GM12878 (cell line): ENCODE measurements at regions not wholly inside any gene's neighbourhood (a gene's known extent, or its start where the extent isn't known, plus 50 kb on each side); places are given as distances from the start of the nearest gene placed in this dataset.
A peak's percentile ranks its signal among the peaks of the same experiment; 100 is the strongest.

Source experiments
- ATAC-seq: fragments of 200-7000 bp; cut with Tn5 transposase; 3 replicates; pipeline ENCODE4 v1.9.1; 2020; ENCODE audit warnings: mild to moderate bottlenecking, moderate library complexity
- BruUV-seq: library from RNA; stranded (reverse); fragments of 400-500 nt; replicated peaks from 2 replicates; lab custom pipeline; 2021; lab: Mats Ljungman, UMichigan
- CTCF ChIA-PET: fragments of 300-600 bp; sonication (Branson Sonifier 250); formaldehyde crosslinking; extraction: SDS; loops from one replicate; lab custom pipeline; 2021; ENCODE audit warnings: inconsistent platforms; lab: Yijun Ruan, JAX
- POLR2A ChIA-PET: fragments of 350-600 bp; formaldehyde crosslinking; extraction: SDS; loops from one replicate; lab custom pipeline; 2021; ENCODE audit warnings: inconsistent platforms; lab: Charles Lee
- RAD21 ChIA-PET: fragments of 300-600 bp; sonication (Branson Sonifier 250); formaldehyde crosslinking; loops from one replicate; lab custom pipeline; 2023; ENCODE audit warnings: antibody characterized with exemption; ENCODE audit not compliant: unreplicated experiment; lab: Charles Lee
- SMC1A ChIA-PET: fragments of 300-600 bp; sonication (Branson Sonifier 250); formaldehyde crosslinking; loops from one replicate; lab custom pipeline; 2023; ENCODE audit not compliant: unreplicated experiment, uncharacterized antibody; lab: Charles Lee
- DNase-seq: peaks from one replicate; pipeline ENCODE4 v3.0.0-alpha.2; 2011; ENCODE audit warnings: low read depth, low spot score
- FAIRE-seq: peaks from 3 replicates; lab custom pipeline; 2011; peaks lifted over from hg19 to GRCh38; lab: Jason Lieb, UNC
- H2AFZ ChIP-seq: 2 replicates; pipeline ENCODE4 v1.6.0; 2011; ENCODE audit warnings: low read depth, low read length, control low read depth; ENCODE audit not compliant: control insufficient read depth
- H3K27ac ChIP-seq: 2 replicates; pipeline ENCODE4 v1.5.1; 2011; ENCODE audit warnings: control low read depth; ENCODE audit not compliant: control insufficient read depth, insufficient read depth
- H3K27me3 ChIP-seq, 2 experiments: replicated peaks in 1 of 2; 2 replicates each; pipeline versions ENCODE4 v1.6.0 to v1.6.1; 2011; ENCODE audit warnings: low read length in 1 of 2; ENCODE audit not compliant: control insufficient read depth in 2 of 2, insufficient read depth in 2 of 2
- H3K36me3 ChIP-seq, 2 experiments: 2 replicates each; pipeline ENCODE4 v1.5.1; 2011; ENCODE audit warnings: low read length in 1 of 2; ENCODE audit not compliant: control insufficient read depth in 2 of 2, insufficient read depth in 2 of 2
- H3K4me1 ChIP-seq: 2 replicates; pipeline ENCODE4 v1.6.1; 2011; ENCODE audit warnings: mild to moderate bottlenecking, low read length, moderate library complexity, mixed read lengths; ENCODE audit not compliant: control insufficient read depth, insufficient read depth
- H3K4me2 ChIP-seq: 2 replicates; pipeline ENCODE4 v1.6.0; 2011; ENCODE audit warnings: control low read depth; ENCODE audit not compliant: control insufficient read depth, insufficient read depth
- H3K4me3 ChIP-seq: fragments of 200-600 bp; sonication (generic); 2 replicates; pipeline ENCODE4 v1.5.1; 2016
- H3K79me2 ChIP-seq: 2 replicates; pipeline ENCODE4 v1.6.0; 2011; ENCODE audit warnings: low read length; ENCODE audit not compliant: control insufficient read depth, insufficient read depth
- H3K9ac ChIP-seq: 2 replicates; pipeline ENCODE4 v1.8.0; 2011; ENCODE audit warnings: low read length, control low read depth, mixed read lengths; ENCODE audit not compliant: control insufficient read depth, insufficient read depth
- H3K9me3 ChIP-seq: replicated peaks from 3 replicates; pipeline ENCODE4 v1.5.1; 2011; ENCODE audit warnings: mild to moderate bottlenecking, low read length; ENCODE audit not compliant: control insufficient read depth, insufficient read depth
- H4K20me1 ChIP-seq: 2 replicates; pipeline ENCODE4 v1.6.0; 2011; ENCODE audit not compliant: control insufficient read depth, insufficient read depth
- CBFB ChIP-seq: IDR thresholded peaks from 2 replicates; pipeline ENCODE4 v1.6.1; 2016; ENCODE audit warnings: antibody characterized with exemption, low read depth
- CTCF ChIP-seq, 3 experiments: IDR thresholded peaks in 2 of 3; conservative IDR thresholded peaks in 1 of 3; 2 replicates each; pipeline ENCODE4 v1.5.1; 2011; ENCODE audit warnings: low read depth in 3 of 3, low read length in 3 of 3, mild to moderate bottlenecking in 3 of 3, control low read depth in 2 of 3, moderate library complexity in 2 of 3, inconsistent platforms in 1 of 3, mixed read lengths in 1 of 3; ENCODE audit not compliant: control insufficient read depth in 2 of 3, insufficient read depth in 1 of 3; ENCODE audit errors: extremely low read depth in 1 of 3
- IKZF2 ChIP-seq, 2 experiments: fragments of 450-650 bp; IDR thresholded peaks; 2 replicates each; pipeline ENCODE4 v1.6.1; 2017; ENCODE audit warnings: mild to moderate bottlenecking in 2 of 2, moderate library complexity in 2 of 2
- JUND ChIP-seq: IDR thresholded peaks from 2 replicates; pipeline ENCODE4 v1.6.1; 2012; ENCODE audit warnings: low read depth, mild to moderate bottlenecking, low read length, improper control_type of control experiment, moderate library complexity
- KLF5 ChIP-seq: fragments of 450-650 bp; IDR thresholded peaks from 2 replicates; pipeline ENCODE4 v1.6.1; 2014; ENCODE audit warnings: mild to moderate bottlenecking; ENCODE audit not compliant: partially characterized antibody
- MTA2 ChIP-seq: fragments of 450-650 bp; IDR thresholded peaks from 2 replicates; pipeline ENCODE4 v1.6.1; 2016; ENCODE audit warnings: low read depth, mild to moderate bottlenecking, moderate library complexity
- NFXL1 ChIP-seq: fragments of 450-650 bp; IDR thresholded peaks from 2 replicates; pipeline ENCODE4 v1.6.1; 2017; ENCODE audit warnings: antibody characterized with exemption, mild to moderate bottlenecking, borderline replicate concordance
- PAX5 ChIP-seq: IDR thresholded peaks from 2 replicates; pipeline ENCODE4 v1.6.1; 2011; ENCODE audit warnings: low read depth, low read length, borderline replicate concordance
- POLR2AphosphoS5 ChIP-seq: IDR thresholded peaks from 2 replicates; pipeline ENCODE4 v1.6.1; 2011; ENCODE audit warnings: mild to moderate bottlenecking, low read length, inconsistent platforms
- TAF1 ChIP-seq: IDR thresholded peaks from 2 replicates; pipeline ENCODE4 v1.6.1; 2011; ENCODE audit warnings: mild to moderate bottlenecking, low read depth, low read length, borderline replicate concordance
- TCF12 ChIP-seq: IDR thresholded peaks from 2 replicates; pipeline ENCODE4 v1.6.1; 2011; ENCODE audit warnings: low read depth, mild to moderate bottlenecking, low read length
- ZBTB11 ChIP-seq: fragments of 450-650 bp; formaldehyde crosslinking; IDR thresholded peaks from 2 replicates; pipeline ENCODE4 v1.5.0; 2022; ENCODE audit warnings: mild to moderate bottlenecking, missing genetic modification characterization
- WGBS: methylation state at CpG from one replicate; pipeline ENCODE4 v1.1.6; 2016; ENCODE audit warnings: low lambda C conversion rate; ENCODE audit not compliant: insufficient replicate concordance, insufficient coverage; ENCODE audit errors: missing lambda C conversion rate; 5-methylcytosine and 5-hydroxymethylcytosine counted together
- in situ Hi-C: fragments of 300-500 bp; cut with MboI; formaldehyde crosslinking; loops from 9 replicates; pipeline ENCODE4 v1.14.3; 2018; ENCODE audit warnings: mixed read lengths
- intact Hi-C: fragments of 100-400 bp; cut with micrococcal nuclease; formaldehyde crosslinking; loops from one replicate; pipeline ENCODE4 v1.14.2; 2022; ENCODE audit not compliant: unreplicated experiment

- 0% methylated on average over 1 of the region's 1 CpG for WGBS
- Histone ChIP-seq H3K27me3 (no peaks in the 10 kb centered on the region), H3K9me3 (no peaks in the 10 kb centered on the region), H3K79me2 (no peaks in the 10 kb centered on the region), H3K27ac (no peak overlapping the region), H3K4me1 (no peaks in the 10 kb centered on the region), H2AFZ (no peak overlapping the region), H3K36me3 (no peaks in the 10 kb centered on the region), H3K4me2 (no peak overlapping the region), H3K4me3 (no peak overlapping the region), H3K9ac (no peak overlapping the region), H4K20me1 (no peaks in the 10 kb centered on the region)
- in situ Hi-C loops (no loop called here), intact Hi-C loops (no loop called here)
- ATAC-seq (no peak), DNase-seq (no peak), FAIRE-seq (peak; percentile 27)
- no peak for TF ChIP-seq TCF12
- TF ChIP-seq ZBTB11 (CRISPR knock-in tag): no peak
- TF ChIP-seq NFXL1: no peak
- TF ChIP-seq TAF1: no peak
- no peak for TF ChIP-seq PAX5
- no peak for TF ChIP-seq IKZF2 (IDR thresholded peaks at IDR 0.05)
- TF ChIP-seq CTCF (IDR thresholded peaks at IDR 0.05 in 2 of 3, conservative IDR thresholded peaks at IDR 0.05 in 1 of 3; ENCODE audit: control insufficient read depth in 2 of 3, extremely low read depth in 1 of 3, insufficient read depth in 1 of 3, low read depth in 3 of 3, low read length in 3 of 3): no peak
- TF ChIP-seq POLR2AphosphoS5: no peak
- TF ChIP-seq KLF5: no peak
- TF ChIP-seq CBFB: no peak
- no peak for TF ChIP-seq MTA2
- TF ChIP-seq JUND: no peak
- ChIA-PET SMC1A (interaction anchor here (1.2 to 1.7 kb wide), 2 partner anchors 9 kb away, joined by 4 to 7 read pairs; no protein-coding TSS in a partner anchor), RAD21 (interaction anchor here (1.0 kb wide), 1 partner anchor 856 kb away, joined by 3 read pairs; no protein-coding TSS in a partner anchor), CTCF (interaction anchor here (1.2 to 1.5 kb wide), 2 partner anchors 8 to 12 kb away, joined by 3 read pairs; no protein-coding TSS in a partner anchor), POLR2A (no interaction called here)
- no TSS peak for BruUV-seq
Measured at GRCh38 chr6:140909625-140910024, 1223.1 kb upstream of the GJE1 start.
